ENCODE measurements at regions not wholly inside any gene's neighbourhood (a gene's known extent, or its start where the extent isn't known, plus 50 kb on each side); places are given as distances from the start of the nearest gene placed in this dataset.

GRCh38 chr2:205848601-205849000 is 166.3 kb downstream of the NRP2 start:
- TF ChIP-seq CTCF (conservative IDR thresholded peaks at IDR 0.05; ENCODE audit: low read length), result no peak
- peak; percentile 80 for DNase-seq (ENCODE audit: low read depth)

More at GRCh38 chr2:205848601-205849000, 166.3 kb downstream of the NRP2 start:
- no peak overlapping the region for H3K4me3 ChIP-seq (ENCODE audit: low read length)
